ENCODE measurements at regions not wholly inside any gene's neighbourhood (a gene's known extent, or its start where the extent isn't known, plus 50 kb on each side); places are given as distances from the start of the nearest gene placed in this dataset.
"Not testable (repeated sequence)": the region's sequence is repeated elsewhere in the genome, so short reads cannot be mapped to it uniquely, and the experiment has no call there.

DNA sequence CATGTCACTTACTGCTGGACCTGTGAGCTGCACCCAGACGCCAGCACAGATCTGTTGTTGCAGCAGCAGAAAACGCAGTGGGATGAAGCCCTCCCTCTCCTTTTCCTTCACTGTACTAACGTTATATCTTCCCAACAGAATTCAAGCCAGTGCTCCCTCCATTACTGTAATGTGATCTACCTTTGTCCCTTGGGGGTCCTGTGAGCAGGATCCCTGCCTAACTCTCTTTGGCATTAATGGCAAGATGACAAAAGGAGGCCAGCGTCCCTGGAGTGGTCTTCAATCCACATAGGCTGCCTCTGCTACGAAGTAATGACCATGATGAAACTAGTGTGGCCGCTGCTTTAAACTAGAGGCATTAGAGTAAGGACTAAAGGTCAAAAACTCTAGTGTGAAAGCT lies 69.3 kb upstream of the SOX14 start:
- H3K27ac ChIP-seq = no peak overlapping the region
- H3K9me3 ChIP-seq = no peaks in the 10 kb centered on the region
- no peaks in the 10 kb centered on the region for H3K4me1 ChIP-seq
- H3K4me3 ChIP-seq = no peak overlapping the region
- ATAC-seq = no peak
- TF ChIP-seq, protein P1, sequence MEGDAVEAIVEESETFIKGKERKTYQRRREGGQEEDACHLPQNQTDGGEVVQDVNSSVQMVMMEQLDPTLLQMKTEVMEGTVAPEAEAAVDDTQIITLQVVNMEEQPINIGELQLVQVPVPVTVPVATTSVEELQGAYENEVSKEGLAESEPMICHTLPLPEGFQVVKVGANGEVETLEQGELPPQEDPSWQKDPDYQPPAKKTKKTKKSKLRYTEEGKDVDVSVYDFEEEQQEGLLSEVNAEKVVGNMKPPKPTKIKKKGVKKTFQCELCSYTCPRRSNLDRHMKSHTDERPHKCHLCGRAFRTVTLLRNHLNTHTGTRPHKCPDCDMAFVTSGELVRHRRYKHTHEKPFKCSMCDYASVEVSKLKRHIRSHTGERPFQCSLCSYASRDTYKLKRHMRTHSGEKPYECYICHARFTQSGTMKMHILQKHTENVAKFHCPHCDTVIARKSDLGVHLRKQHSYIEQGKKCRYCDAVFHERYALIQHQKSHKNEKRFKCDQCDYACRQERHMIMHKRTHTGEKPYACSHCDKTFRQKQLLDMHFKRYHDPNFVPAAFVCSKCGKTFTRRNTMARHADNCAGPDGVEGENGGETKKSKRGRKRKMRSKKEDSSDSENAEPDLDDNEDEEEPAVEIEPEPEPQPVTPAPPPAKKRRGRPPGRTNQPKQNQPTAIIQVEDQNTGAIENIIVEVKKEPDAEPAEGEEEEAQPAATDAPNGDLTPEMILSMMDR (IDR thresholded peaks at IDR 0.05) = no peak
- TF ChIP-seq POLR2A (IDR thresholded peaks at IDR 0.05) = no peak
- no peak for TF ChIP-seq POLR2AphosphoS5 (IDR thresholded peaks at IDR 0.05)
- TF ChIP-seq EP300 (IDR thresholded peaks at IDR 0.05) = no peak
- 37 to 61% methylated on average over 3 of the region's 6 CpGs for WGBS, 2 donors (ENCODE audit: low coverage in 1 of 2)
- no peaks in the 10 kb centered on the region for H3K36me3 ChIP-seq
- no peaks in the 10 kb centered on the region for H3K27me3 ChIP-seq

DNA sequence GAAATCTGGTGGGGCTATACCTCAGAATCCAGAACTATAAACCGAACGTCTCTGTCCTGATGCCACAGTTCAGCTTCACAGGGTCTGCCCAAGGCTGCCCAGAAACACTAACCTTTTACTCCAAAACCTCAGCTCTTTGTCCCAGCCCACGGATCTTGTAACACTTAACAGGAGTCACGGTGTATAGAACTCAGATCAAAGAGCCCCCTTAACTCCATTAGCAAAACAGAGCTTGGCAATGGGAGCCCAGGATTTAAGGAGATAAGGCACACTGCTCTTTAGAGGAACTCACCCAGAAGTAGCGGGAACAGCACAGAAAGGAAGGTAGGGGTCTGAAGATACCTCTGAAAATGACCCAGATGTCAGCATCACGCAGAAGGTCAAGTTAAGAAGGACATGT lies 68.8 kb upstream of the SOX14 start:
- no peak for ATAC-seq
- WGBS, 2 donors (ENCODE audit: low coverage in 1 of 2) = 56 to 63% methylated on average over 3 to 4 of the region's 6 CpGs
- TF ChIP-seq POLR2AphosphoS5 (IDR thresholded peaks at IDR 0.05) (no peak), EP300 (IDR thresholded peaks at IDR 0.05) (no peak), POLR2A (IDR thresholded peaks at IDR 0.05) (no peak)
- TF ChIP-seq, protein P1 (IDR thresholded peaks at IDR 0.05) = no peak
- no peak overlapping the region for H3K27ac ChIP-seq
- H3K27me3 ChIP-seq = no peaks in the 10 kb centered on the region
- no peaks in the 10 kb centered on the region for H3K36me3 ChIP-seq
- no peaks in the 10 kb centered on the region for H3K4me1 ChIP-seq
- H3K9me3 ChIP-seq = no peaks in the 10 kb centered on the region
- no peak overlapping the region for H3K4me3 ChIP-seq

DNA sequence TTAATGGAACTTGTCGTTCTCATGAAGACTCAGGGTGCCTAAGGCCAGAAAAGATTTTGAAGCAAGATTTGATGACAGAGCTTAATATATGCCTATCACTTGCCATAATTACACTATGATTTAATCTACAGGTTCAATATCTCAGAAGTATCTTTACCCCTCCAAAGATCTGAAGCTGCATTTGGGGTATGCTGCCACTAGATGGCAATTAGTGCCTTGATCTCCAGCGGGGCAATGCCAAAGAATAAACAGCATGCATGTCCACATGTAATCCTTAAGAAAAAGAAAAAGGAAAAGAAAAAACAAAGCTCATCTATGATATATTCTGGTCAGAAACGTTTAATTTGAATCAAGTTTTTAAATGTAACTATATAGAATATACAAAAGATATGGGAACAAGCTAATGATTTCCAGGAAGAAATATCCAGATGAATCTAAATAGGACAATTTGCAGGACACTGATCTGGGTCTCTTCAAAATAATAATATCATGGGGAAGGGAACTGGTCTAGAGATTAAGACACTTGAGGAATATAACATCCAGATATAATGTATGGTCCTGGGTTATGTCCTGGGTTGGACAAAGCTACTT lies 55.0 kb upstream of the SOX14 start:
- no peak for ATAC-seq
- H3K27ac ChIP-seq = no peak overlapping the region
- no peaks in the 10 kb centered on the region for H3K4me1 ChIP-seq
- no peak overlapping the region for H3K4me3 ChIP-seq
- no peak for TF ChIP-seq EP300 (IDR thresholded peaks at IDR 0.05)
- TF ChIP-seq, protein P1 (IDR thresholded peaks at IDR 0.05) = no peak
- TF ChIP-seq POLR2A (IDR thresholded peaks at IDR 0.05) = no peak
- TF ChIP-seq POLR2AphosphoS5 (IDR thresholded peaks at IDR 0.05) = no peak
- peaks cover 4% of the 10 kb centered on the region for H3K27me3 ChIP-seq
- no peaks in the 10 kb centered on the region for H3K36me3 ChIP-seq
- WGBS, 2 donors (ENCODE audit: low coverage in 1 of 2) = 0 to 4% methylated on average over 3 of the region's 3 CpGs
- H3K9me3 ChIP-seq = peaks cover 0 to 2% (median 0%) of the 10 kb centered on the region in 3 donors

DNA sequence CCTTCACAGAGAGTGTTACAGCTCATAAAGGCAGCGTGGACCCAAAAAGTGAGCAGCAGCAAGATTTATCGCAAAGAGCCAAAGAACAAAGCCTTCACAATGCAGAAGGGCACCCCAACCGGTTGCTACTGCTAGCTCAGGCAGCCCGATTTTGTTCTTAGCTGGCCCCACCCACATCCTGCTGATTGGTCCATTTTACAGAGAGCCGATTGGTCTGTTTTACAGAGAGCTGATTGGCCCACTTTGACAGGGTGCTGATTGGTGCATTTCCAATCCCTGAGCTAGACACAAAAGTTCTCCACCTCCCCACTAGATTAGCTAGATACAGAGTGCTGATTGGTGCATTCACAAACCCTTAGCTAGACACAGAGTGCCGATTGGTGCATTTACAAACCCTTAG lies 50.1 kb upstream of the SOX14 start:
- peaks cover 0 to 24% (median 0%) of the 10 kb centered on the region in 3 donors for H3K9me3 ChIP-seq
- WGBS, 2 donors (ENCODE audit: low coverage in 1 of 2) = 76 to 82% methylated on average over 3 to 4 of the region's 6 CpGs
- H3K4me1 ChIP-seq = not testable (repeated sequence)

More for the DNA sequence above, 50.1 kb upstream of the SOX14 start:
- H3K27me3 ChIP-seq, H3K36me3 ChIP-seq, ATAC-seq, H3K27ac ChIP-seq, H3K4me3 ChIP-seq: not testable (repeated sequence)

Small RNA genes in the stretch of these regions (small RNA-seq; reads per million reads assigned to genes)
- gene RNA5SP142 = 0 to 0.82 (median 0.13) reads per million in 4 donors

Data from gastroesophageal sphincter (tissue), 4 donors.